GM12865 (cell line): ENCODE measurements at regions not wholly inside any gene's neighbourhood (a gene's known extent, or its start where the extent isn't known, plus 50 kb on each side); places are given as distances from the start of the nearest gene placed in this dataset.

Experiments
- DNase-seq: peaks from one replicate; pipeline ENCODE4 v3.0.0; 2010; ENCODE audit warnings: low read depth
- H3K4me3 ChIP-seq: 2 replicates; pipeline ENCODE4 v1.5.1; 2011; ENCODE audit warnings: mild to moderate bottlenecking, low read depth, low read length, control low read depth
- CTCF ChIP-seq: IDR thresholded peaks from 2 replicates; pipeline ENCODE4 v1.5.1; 2011; ENCODE audit warnings: low read length, control low read depth, low read depth, inconsistent platforms; ENCODE audit not compliant: insufficient read depth; ENCODE audit errors: missing control alignments

- DNase-seq: no peak
- no peak for TF ChIP-seq CTCF
- H3K4me3 ChIP-seq: no peak overlapping the region
Measured at GRCh38 chr20:48387675-48388074, 440.1 kb downstream of the PREX1 start.

- no peak for TF ChIP-seq CTCF
- H3K4me3 ChIP-seq: no peak overlapping the region
- no peak for DNase-seq
Measured at GRCh38 chr20:48385527-48385926, 442.3 kb downstream of the PREX1 start.

GRCh38 chr20:48385114-48385513 lies 442.7 kb downstream of the PREX1 start:
- TF ChIP-seq CTCF: no peak
- DNase-seq: no peak
- no peak overlapping the region for H3K4me3 ChIP-seq

GRCh38 chr20:48384147-48384818 lies 443.5 kb downstream of the PREX1 start:
- TF ChIP-seq CTCF: no peak
- no peak for DNase-seq

GRCh38 chr20:48383252-48383651 lies 444.5 kb downstream of the PREX1 start:
- TF ChIP-seq CTCF: no peak
- no peak overlapping the region for H3K4me3 ChIP-seq
- DNase-seq: no peak

More at GRCh38 chr20:48384147-48384818, 443.5 kb downstream of the PREX1 start:
- no peak overlapping the region for H3K4me3 ChIP-seq

GRCh38 chr20:48382304-48382703 lies 445.5 kb downstream of the PREX1 start:
- no peak for TF ChIP-seq CTCF
- no peak for DNase-seq
- no peak overlapping the region for H3K4me3 ChIP-seq

- DNase-seq: no peak
- no peak for TF ChIP-seq CTCF
- H3K4me3 ChIP-seq: no peak overlapping the region
Measured at GRCh38 chr20:48381353-48382120, 446.3 kb downstream of the PREX1 start.
